GM21526 (cell line): ENCODE measurements at regions not wholly inside any gene's neighbourhood (a gene's known extent, or its start where the extent isn't known, plus 50 kb on each side); places are given as distances from the start of the nearest gene placed in this dataset.

Experiments used
- ATAC-seq: cut with Tn5 transposase; IDR thresholded peaks from one replicate; pipeline ENCODE4 v1.9.1; 2021; ENCODE audit warnings: moderate library complexity; ENCODE audit not compliant: unreplicated experiment, low FRiP score

GRCh38 chr9:103881419-103881818 lies 212.7 kb upstream of the SMC2 start:
- no peak for ATAC-seq

GRCh38 chr9:103889989-103890388 lies 204.1 kb upstream of the SMC2 start:
- ATAC-seq = no peak

GRCh38 chr9:103894184-103894583 lies 199.9 kb upstream of the SMC2 start:
- no peak for ATAC-seq

- ATAC-seq = no peak
These were observed 195.6 kb upstream of the SMC2 start for GRCh38 chr9:103898550-103898949.

GRCh38 chr9:103899866-103900265 lies 194.2 kb upstream of the SMC2 start:
- ATAC-seq = no peak

- ATAC-seq = no peak
These were observed 193.6 kb upstream of the SMC2 start for GRCh38 chr9:103900466-103900865.

- no peak for ATAC-seq
These were observed 191.8 kb upstream of the SMC2 start for GRCh38 chr9:103902263-103902662.

GRCh38 chr9:103904242-103904641 lies 189.9 kb upstream of the SMC2 start:
- no peak for ATAC-seq

- no peak for ATAC-seq
These were observed 180.2 kb upstream of the SMC2 start for GRCh38 chr9:103913899-103914298.

GRCh38 chr9:103919605-103920209 lies 174.4 kb upstream of the SMC2 start:
- no peak for ATAC-seq

- no peak for ATAC-seq
These were observed 165.7 kb upstream of the SMC2 start for GRCh38 chr9:103928442-103928841.

GRCh38 chr9:103941104-103941503 lies 153.0 kb upstream of the SMC2 start:
- ATAC-seq = no peak

- no peak for ATAC-seq
These were observed 151.9 kb upstream of the SMC2 start for GRCh38 chr9:103942200-103942599.

GRCh38 chr9:103942651-103943050 lies 151.5 kb upstream of the SMC2 start:
- ATAC-seq = no peak

GRCh38 chr9:103949096-103949495 lies 145.0 kb upstream of the SMC2 start:
- no peak for ATAC-seq

GRCh38 chr9:103977163-103977562 lies 116.9 kb upstream of the SMC2 start:
- no peak for ATAC-seq

- no peak for ATAC-seq
These were observed 115.7 kb upstream of the SMC2 start for GRCh38 chr9:103978396-103978795.

- no peak for ATAC-seq
These were observed 112.2 kb upstream of the SMC2 start for GRCh38 chr9:103981912-103982311.

GRCh38 chr9:103985077-103985476 lies 109.0 kb upstream of the SMC2 start:
- no peak for ATAC-seq

- no peak for ATAC-seq
These were observed 105.3 kb upstream of the SMC2 start for GRCh38 chr9:103988821-103989220.

- ATAC-seq = no peak
These were observed 103.8 kb upstream of the SMC2 start for GRCh38 chr9:103990311-103990710.

- no peak for ATAC-seq
These were observed 103.1 kb upstream of the SMC2 start for GRCh38 chr9:103991001-103991400.

- ATAC-seq = peak; percentile 78
These were observed 102.4 kb upstream of the SMC2 start for GRCh38 chr9:103991698-103992097.
